Aorta (tissue), 5 donors: ENCODE measurements at regions not wholly inside any gene's neighbourhood (a gene's known extent, or its start where the extent isn't known, plus 50 kb on each side); places are given as distances from the start of the nearest gene placed in this dataset.

ENCODE experiments used
- ATAC-seq: fragments of 200-7000 bp; cut with Tn5 transposase; one replicate; pipeline ENCODE4 v1.9.1; 2022; ENCODE audit warnings: moderate library complexity; ENCODE audit not compliant: low FRiP score
- DNase-seq, 2 donors: peaks; one replicate each; pipeline ENCODE4 v3.0.0-alpha.2; 2020
- H3K27ac ChIP-seq, 2 donors: one replicate each; pipeline ENCODE4 v1.5.1; 2013; ENCODE audit warnings: low read length in 2 of 2, mild to moderate bottlenecking in 2 of 2, moderate library complexity in 2 of 2, control low read depth in 1 of 2, inconsistent platforms in 1 of 2, low read depth in 1 of 2
- H3K27me3 ChIP-seq, 2 donors: one replicate each; pipeline ENCODE4 v1.6.1; 2013; ENCODE audit warnings: control low read depth in 1 of 2, low read length in 1 of 2, mild to moderate bottlenecking in 1 of 2, moderate library complexity in 1 of 2; ENCODE audit not compliant: insufficient read depth in 2 of 2, control insufficient read depth in 1 of 2
- H3K36me3 ChIP-seq, 2 donors: one replicate each; pipeline ENCODE4 v1.6.1; 2013; ENCODE audit warnings: control low read depth in 1 of 2, low read length in 1 of 2, mild to moderate bottlenecking in 1 of 2; ENCODE audit not compliant: insufficient read depth in 2 of 2, control insufficient read depth in 1 of 2
- H3K4me1 ChIP-seq, 2 donors: one replicate each; pipeline ENCODE4 v1.6.1; 2013; ENCODE audit warnings: low read length in 2 of 2, control low read depth in 1 of 2, mild to moderate bottlenecking in 1 of 2, moderate library complexity in 1 of 2; ENCODE audit not compliant: insufficient read depth in 2 of 2, control insufficient read depth in 1 of 2
- H3K4me3 ChIP-seq, 2 donors: one replicate each; pipeline ENCODE4 v1.5.1; 2013; ENCODE audit warnings: low read length in 2 of 2, control low read depth in 1 of 2, mild to moderate bottlenecking in 1 of 2
- H3K9me3 ChIP-seq: one replicate; pipeline ENCODE4 v1.6.1; 2013; ENCODE audit warnings: mild to moderate bottlenecking, low read length; ENCODE audit not compliant: control insufficient read depth
- WGBS, 2 donors: extraction: QIAGEN DNeasy Blood & Tissue Kit; methylation state at CpG; one replicate each; pipeline ENCODE4 v1.1.7; 2013; 5-methylcytosine and 5-hydroxymethylcytosine counted together
- intact Hi-C, 2 donors: fragments of 100-400 bp; cut with DNase I; formaldehyde crosslinking; loops; one replicate each; pipeline versions ENCODE4 v1.14.2 to v1.15.0; 2022
- donor health status: healthy with polysubstance abuse.
- donor health status: Bipolar disorder and iron deficiency.
- donor health status: DM: no; HTN: no; CAD: no.
- donor health status: DM: no; HTN: no; CAD: no.
- donor health status: DM: yes; HTN: yes; CAD: no.

GRCh38 chr5:77157732-77158532 is 52.5 kb upstream of the PDE8B start:
- no peaks in the 10 kb centered on the region for H3K9me3 ChIP-seq
- DNase-seq (no peak), ATAC-seq (no peak)
- H3K27me3 ChIP-seq: no peaks in the 10 kb centered on the region
- intact Hi-C loops: no loop called here
- no peak overlapping the region for H3K4me3 ChIP-seq
- H3K27ac ChIP-seq: no peak overlapping the region
- H3K36me3 ChIP-seq: no peaks in the 10 kb centered on the region
- H3K4me1 ChIP-seq: no peaks in the 10 kb centered on the region
- WGBS, 2 donors: 27 to 30% methylated on average over 5 of the region's 5 CpGs

DNA sequence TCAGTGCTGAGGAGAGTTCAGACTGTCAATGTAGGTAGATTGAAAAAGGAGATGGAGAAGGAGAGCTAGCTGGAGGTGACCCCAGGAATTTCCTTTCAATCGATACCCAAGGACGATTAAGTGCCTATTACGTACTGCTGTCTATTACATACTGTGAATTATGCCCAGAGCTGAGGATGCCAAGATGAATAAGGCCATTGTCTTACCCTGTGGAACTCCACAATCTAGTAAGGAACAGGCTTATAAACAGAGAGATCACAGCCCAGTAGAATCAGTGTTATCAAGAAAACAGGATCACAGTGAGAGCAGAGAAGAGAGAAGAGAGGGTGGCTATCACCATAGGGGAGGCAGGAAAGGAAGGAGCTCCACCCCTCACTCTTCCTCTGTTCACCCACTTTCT is 54.1 kb upstream of the PDE8B start:
- no peak overlapping the region for H3K4me3 ChIP-seq
- DNase-seq: no peak
- no peaks in the 10 kb centered on the region for H3K36me3 ChIP-seq
- no peak for ATAC-seq
- H3K4me1 ChIP-seq: no peaks in the 10 kb centered on the region
- WGBS, 2 donors: 89 to 91% methylated on average over 3 of the region's 3 CpGs
- H3K9me3 ChIP-seq: no peaks in the 10 kb centered on the region
- no peak overlapping the region for H3K27ac ChIP-seq
- intact Hi-C loops: no loop called here
- H3K27me3 ChIP-seq: no peaks in the 10 kb centered on the region

GRCh38 chr5:77155179-77155785 is 55.2 kb upstream of the PDE8B start:
- Histone ChIP-seq H3K9me3 (no peaks in the 10 kb centered on the region), H3K4me1 (no peaks in the 10 kb centered on the region), H3K27ac (no peak overlapping the region), H3K4me3 (no peak overlapping the region), H3K36me3 (no peaks in the 10 kb centered on the region), H3K27me3 (no peaks in the 10 kb centered on the region)
- ATAC-seq (no peak), DNase-seq (no peak)
- WGBS, 2 donors: 86 to 93% methylated on average over 8 of the region's 8 CpGs
- intact Hi-C loops: no loop called here

- H3K9me3 ChIP-seq: no peaks in the 10 kb centered on the region
- 92 to 96% methylated on average over 8 of the region's 8 CpGs for WGBS, 2 donors
- ATAC-seq (no peak), DNase-seq (no peak)
- no peak overlapping the region for H3K27ac ChIP-seq
- intact Hi-C loops: no loop called here
- H3K27me3 ChIP-seq: no peaks in the 10 kb centered on the region
- H3K4me1 ChIP-seq: no peaks in the 10 kb centered on the region
- H3K4me3 ChIP-seq: no peak overlapping the region
- no peaks in the 10 kb centered on the region for H3K36me3 ChIP-seq
These were observed 58.0 kb upstream of the PDE8B start for GRCh38 chr5:77152441-77152840.

DNA sequence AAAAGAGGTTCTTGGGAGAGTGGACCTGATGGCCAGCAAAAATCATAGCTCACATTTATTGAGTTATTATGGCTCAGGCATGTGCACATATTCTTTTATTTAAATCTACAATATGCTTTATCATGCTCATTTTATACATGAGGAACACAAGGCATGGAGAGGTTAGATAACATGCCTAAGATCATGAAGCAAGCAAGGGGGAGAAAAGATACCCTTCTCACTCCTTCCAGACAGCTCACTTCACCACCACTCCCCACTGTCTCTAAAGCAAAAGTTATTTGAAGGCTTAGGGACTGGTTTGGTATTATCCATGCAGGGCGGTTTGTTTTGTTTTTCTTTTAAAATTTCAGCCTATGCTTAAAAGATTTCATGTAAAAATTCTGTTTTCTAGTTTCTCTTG is 59.0 kb upstream of the PDE8B start:
- H3K36me3 ChIP-seq: no peaks in the 10 kb centered on the region
- intact Hi-C loops: no loop called here
- no peak overlapping the region for H3K4me3 ChIP-seq
- no peak for DNase-seq
- H3K4me1 ChIP-seq: no peaks in the 10 kb centered on the region
- ATAC-seq: no peak
- no peak overlapping the region for H3K27ac ChIP-seq
- WGBS, 2 donors: 96% methylated on average over 1 of the region's 1 CpG
- no peaks in the 10 kb centered on the region for H3K27me3 ChIP-seq
- H3K9me3 ChIP-seq: no peaks in the 10 kb centered on the region

DNA sequence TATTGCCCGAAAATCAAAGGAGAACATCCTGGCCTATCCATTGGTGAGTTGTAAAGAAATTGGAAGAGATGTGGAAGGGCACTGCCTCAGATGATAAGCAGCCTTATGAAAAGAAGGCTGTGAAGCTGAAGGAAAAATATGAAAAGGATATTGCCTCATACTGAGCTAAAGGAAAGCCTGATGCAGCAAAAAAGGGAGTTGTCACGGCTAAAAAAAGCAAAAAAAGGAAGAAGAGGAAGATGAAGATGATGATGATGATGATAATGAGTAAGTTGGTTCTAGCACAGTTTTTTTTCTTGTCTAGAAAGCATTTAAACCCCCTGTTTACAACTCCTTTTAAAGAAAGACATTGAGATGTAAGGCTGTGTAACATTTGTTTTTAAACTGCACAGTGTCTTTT is 59.8 kb upstream of the ZBED3 start:
- no peaks in the 10 kb centered on the region for H3K9me3 ChIP-seq
- ATAC-seq (no peak), DNase-seq (no peak)
- WGBS, 2 donors: 88 to 95% methylated on average over 2 of the region's 2 CpGs
- no peak overlapping the region for H3K27ac ChIP-seq
- intact Hi-C loops: loop anchor here in 1 of 2 donors (5.0 to 10.0 kb wide), 2 partner anchors 68 to 290 kb away; partner anchors contain the start of gene PDE8B
- H3K4me3 ChIP-seq: no peak overlapping the region
- no peaks in the 10 kb centered on the region for H3K27me3 ChIP-seq
- no peaks in the 10 kb centered on the region for H3K4me1 ChIP-seq
- H3K36me3 ChIP-seq: no peaks in the 10 kb centered on the region

DNA sequence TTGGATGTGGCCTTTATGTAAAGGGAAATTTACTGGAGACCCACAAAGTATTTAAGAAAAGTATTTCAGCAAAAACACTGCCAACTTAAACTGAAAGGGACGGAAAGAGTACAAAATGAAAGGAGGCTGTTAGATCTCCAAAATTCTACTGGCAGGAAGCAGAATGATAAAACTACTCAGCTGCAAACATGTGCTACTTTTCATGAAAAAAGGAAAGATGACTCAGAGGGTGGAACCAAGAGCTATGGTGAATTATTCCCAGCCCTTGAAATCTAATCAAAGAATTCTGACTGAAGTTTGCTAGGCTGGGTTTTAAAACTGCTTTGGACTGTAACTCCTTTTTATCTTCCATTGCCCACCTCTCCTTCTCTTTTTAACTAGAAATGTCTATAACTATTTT is 58.6 kb upstream of the ZBED3 start:
- Histone ChIP-seq H3K27ac (no peak overlapping the region), H3K4me1 (no peaks in the 10 kb centered on the region), H3K9me3 (no peaks in the 10 kb centered on the region), H3K36me3 (no peaks in the 10 kb centered on the region), H3K4me3 (no peak overlapping the region), H3K27me3 (no peaks in the 10 kb centered on the region)
- 2 to 9% methylated on average over 1 of the region's 1 CpG for WGBS, 2 donors
- ATAC-seq (peak; percentile 58), DNase-seq (no peak)
- intact Hi-C loops: loop anchor here in 1 of 2 donors (5.0 to 10.0 kb wide), 2 partner anchors 69 to 292 kb away; partner anchors contain the start of gene PDE8B

DNA sequence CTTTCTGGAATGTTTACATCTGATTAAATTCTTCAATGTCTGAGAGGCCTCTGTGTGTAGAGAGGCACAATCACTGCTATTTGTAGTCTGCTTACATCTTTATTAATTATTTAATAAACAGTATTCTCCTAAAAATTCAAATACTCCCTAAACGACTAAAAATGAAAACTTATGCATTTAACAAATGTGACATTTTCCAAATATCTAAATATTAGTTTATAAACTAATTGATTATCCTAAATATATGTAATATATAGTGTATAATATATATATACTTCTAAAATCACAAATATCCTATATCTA is 57.7 kb upstream of the ZBED3 start:
- ATAC-seq (no peak), DNase-seq (no peak)
- Histone ChIP-seq H3K27me3 (no peaks in the 10 kb centered on the region), H3K9me3 (no peaks in the 10 kb centered on the region), H3K4me1 (no peaks in the 10 kb centered on the region), H3K4me3 (no peak overlapping the region), H3K36me3 (no peaks in the 10 kb centered on the region), H3K27ac (no peak overlapping the region)
- intact Hi-C loops: loop anchor here (1.0 to 10.0 kb wide), 4 partner anchors 70 to 348 kb away; partner anchors contain the start of genes WDR41 (in 2 of the 2) and PDE8B (in 1 of the 2)
- 76 to 82% methylated on average over 1 of the region's 1 CpG for WGBS, 2 donors
